ENCODE measurements at regions not wholly inside any gene's neighbourhood (a gene's known extent, or its start where the extent isn't known, plus 50 kb on each side); places are given as distances from the start of the nearest gene placed in this dataset.
"Not testable (repeated sequence)": the region's sequence is repeated elsewhere in the genome, so short reads cannot be mapped to it uniquely, and the experiment has no call there.

- no peaks in the 10 kb centered on the region for H3K27me3 Mint-ChIP-seq (ENCODE audit: low read depth)
- no peak for TF ChIP-seq CTCF (IDR thresholded peaks at IDR 0.05; ENCODE audit: unreplicated experiment in 3 of 3)
- peaks cover 1% of the 10 kb centered on the region for H3K9me3 Mint-ChIP-seq
- peak overlapping the region in 2 of 3 experiments; percentile 47 to 67 for H3K27ac Mint-ChIP-seq
- no peaks in the 10 kb centered on the region for H3K36me3 Mint-ChIP-seq (ENCODE audit: low read depth)
- H3K4me1 Mint-ChIP-seq = no peaks in the 10 kb centered on the region
- H3K4me3 Mint-ChIP-seq = no peak overlapping the region
These were observed 80.4 kb downstream of the MRPL57 start for GRCh38 chr13:21256891-21257290.

GRCh38 chr13:21259571-21260455, 83.4 kb downstream of the MRPL57 start:
- Mint-ChIP-seq H3K36me3 (ENCODE audit: low read depth) (no peaks in the 10 kb centered on the region), H3K9me3 (no peaks in the 10 kb centered on the region), H3K27ac (no peak overlapping the region), H3K4me1 (no peaks in the 10 kb centered on the region), H3K4me3 (no peak overlapping the region), H3K27me3 (ENCODE audit: low read depth) (no peaks in the 10 kb centered on the region)
- TF ChIP-seq CTCF (IDR thresholded peaks at IDR 0.05; ENCODE audit: unreplicated experiment in 3 of 3) = no peak

GRCh38 chr13:21260561-21261290, 84.3 kb downstream of the MRPL57 start:
- not testable (repeated sequence) for H3K4me3 Mint-ChIP-seq; H3K4me1 Mint-ChIP-seq; H3K27me3 Mint-ChIP-seq (ENCODE audit: low read depth); H3K27ac Mint-ChIP-seq; H3K36me3 Mint-ChIP-seq (ENCODE audit: low read depth); H3K9me3 Mint-ChIP-seq

- H3K9me3 Mint-ChIP-seq; H3K27ac Mint-ChIP-seq; H3K4me1 Mint-ChIP-seq; H3K4me3 Mint-ChIP-seq; H3K27me3 Mint-ChIP-seq (ENCODE audit: low read depth); H3K36me3 Mint-ChIP-seq (ENCODE audit: low read depth): not testable (repeated sequence)
These were observed 85.2 kb downstream of the MRPL57 start for GRCh38 chr13:21261487-21262216.

- H3K4me1 Mint-ChIP-seq; H3K36me3 Mint-ChIP-seq (ENCODE audit: low read depth); H3K9me3 Mint-ChIP-seq; H3K4me3 Mint-ChIP-seq; H3K27ac Mint-ChIP-seq; H3K27me3 Mint-ChIP-seq (ENCODE audit: low read depth): not testable (repeated sequence)
These were observed 87.5 kb downstream of the MRPL57 start for GRCh38 chr13:21263909-21264308.

- not testable (repeated sequence) for H3K27ac Mint-ChIP-seq; H3K9me3 Mint-ChIP-seq; H3K27me3 Mint-ChIP-seq (ENCODE audit: low read depth); H3K4me3 Mint-ChIP-seq; H3K36me3 Mint-ChIP-seq (ENCODE audit: low read depth); H3K4me1 Mint-ChIP-seq
These were observed 92.0 kb downstream of the MRPL57 start for GRCh38 chr13:21268485-21268884.

GRCh38 chr13:21272439-21272838, 96.0 kb downstream of the MRPL57 start:
- H3K27me3 Mint-ChIP-seq (ENCODE audit: low read depth); H3K36me3 Mint-ChIP-seq (ENCODE audit: low read depth); H3K9me3 Mint-ChIP-seq; H3K4me1 Mint-ChIP-seq; H3K27ac Mint-ChIP-seq; H3K4me3 Mint-ChIP-seq: not testable (repeated sequence)

GRCh38 chr13:21274457-21274856, 98.0 kb downstream of the MRPL57 start:
- H3K4me3 Mint-ChIP-seq; H3K9me3 Mint-ChIP-seq; H3K27ac Mint-ChIP-seq; H3K36me3 Mint-ChIP-seq (ENCODE audit: low read depth); H3K4me1 Mint-ChIP-seq; H3K27me3 Mint-ChIP-seq (ENCODE audit: low read depth): not testable (repeated sequence)

Measured in nephron (organoid).